ENCODE measurements at regions not wholly inside any gene's neighbourhood (a gene's known extent, or its start where the extent isn't known, plus 50 kb on each side); places are given as distances from the start of the nearest gene placed in this dataset.
A peak's percentile ranks its signal among the peaks of the same experiment; 100 is the strongest.

DNA sequence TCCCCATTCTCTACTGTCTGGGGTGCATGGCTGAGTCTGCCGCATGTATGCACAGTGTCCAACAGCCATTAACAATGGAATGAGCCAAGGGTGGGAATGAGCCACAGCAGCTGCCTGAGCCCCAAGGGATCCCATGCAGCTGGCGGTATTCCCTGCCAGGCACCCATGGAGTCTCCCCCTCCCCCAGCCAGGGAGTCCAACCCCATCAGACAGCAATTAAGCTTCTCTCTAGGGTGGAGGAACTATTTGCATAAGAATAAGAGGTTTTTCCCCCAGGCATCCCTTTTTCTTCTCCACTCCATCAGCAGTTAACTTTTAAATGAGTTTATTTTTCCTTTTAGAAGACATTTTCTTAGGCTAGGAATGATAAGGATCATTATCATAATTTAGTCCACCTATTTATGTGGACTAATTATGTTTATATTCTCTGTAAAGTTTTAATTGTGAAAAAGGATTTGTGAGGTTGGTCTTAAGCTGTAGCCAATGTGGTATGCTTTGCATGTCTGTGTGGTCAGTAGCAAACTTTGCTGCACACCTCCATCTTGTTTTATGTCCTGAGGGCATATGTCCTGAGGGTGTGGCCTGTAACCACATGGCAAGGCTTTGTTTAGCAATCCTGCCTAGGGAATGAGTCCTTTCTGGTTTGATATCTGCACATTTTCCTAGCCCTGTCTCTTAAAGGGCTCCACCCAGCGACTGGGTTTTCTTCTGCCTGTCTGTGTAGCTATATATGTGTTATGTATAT, 158.9 kb upstream of the OLIG3 start:
- H3K36me3 ChIP-seq (ENCODE audit: control insufficient read depth in 4 of 4, insufficient read depth in 3 of 4, low read depth in 1 of 4, low read length in 3 of 4): no peaks in the 10 kb centered on the region
- H3K27me3 ChIP-seq (ENCODE audit: control insufficient read depth in 4 of 4, insufficient read depth in 4 of 4, low read length in 3 of 4): no peaks in the 10 kb centered on the region
- peaks cover 0 to 4% (median 0%) of the 10 kb centered on the region in 4 donors for H3K4me1 ChIP-seq (ENCODE audit: control insufficient read depth in 4 of 4, insufficient read depth in 4 of 4, low read length in 3 of 4)
- H3K9ac ChIP-seq (ENCODE audit: low read depth in 1 of 2, low read length in 2 of 2): no peak overlapping the region
- WGBS: 96% methylated on average over 3 of the region's 3 CpGs
- DNase-seq (ENCODE audit: low spot score): no peak
- no peak overlapping the region for H3K27ac ChIP-seq (ENCODE audit: low read depth in 1 of 2, low read length in 2 of 2)
- peak overlapping the region in 2 of 3 donors; percentile 29 to 42 for H3K4me3 ChIP-seq (ENCODE audit: low read depth in 1 of 3, low read length in 3 of 3)
- peaks cover 5 to 27% (median 16%) of the 10 kb centered on the region in 4 donors for H3K9me3 ChIP-seq (ENCODE audit: control insufficient read depth in 4 of 4, low read length in 3 of 4)
- TF ChIP-seq YY1 (IDR thresholded peaks at IDR 0.05): no peak
- TF ChIP-seq, protein P1, sequence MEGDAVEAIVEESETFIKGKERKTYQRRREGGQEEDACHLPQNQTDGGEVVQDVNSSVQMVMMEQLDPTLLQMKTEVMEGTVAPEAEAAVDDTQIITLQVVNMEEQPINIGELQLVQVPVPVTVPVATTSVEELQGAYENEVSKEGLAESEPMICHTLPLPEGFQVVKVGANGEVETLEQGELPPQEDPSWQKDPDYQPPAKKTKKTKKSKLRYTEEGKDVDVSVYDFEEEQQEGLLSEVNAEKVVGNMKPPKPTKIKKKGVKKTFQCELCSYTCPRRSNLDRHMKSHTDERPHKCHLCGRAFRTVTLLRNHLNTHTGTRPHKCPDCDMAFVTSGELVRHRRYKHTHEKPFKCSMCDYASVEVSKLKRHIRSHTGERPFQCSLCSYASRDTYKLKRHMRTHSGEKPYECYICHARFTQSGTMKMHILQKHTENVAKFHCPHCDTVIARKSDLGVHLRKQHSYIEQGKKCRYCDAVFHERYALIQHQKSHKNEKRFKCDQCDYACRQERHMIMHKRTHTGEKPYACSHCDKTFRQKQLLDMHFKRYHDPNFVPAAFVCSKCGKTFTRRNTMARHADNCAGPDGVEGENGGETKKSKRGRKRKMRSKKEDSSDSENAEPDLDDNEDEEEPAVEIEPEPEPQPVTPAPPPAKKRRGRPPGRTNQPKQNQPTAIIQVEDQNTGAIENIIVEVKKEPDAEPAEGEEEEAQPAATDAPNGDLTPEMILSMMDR (IDR thresholded peaks at IDR 0.05; ENCODE audit: low read depth, low read length, missing input control): no peak

DNA sequence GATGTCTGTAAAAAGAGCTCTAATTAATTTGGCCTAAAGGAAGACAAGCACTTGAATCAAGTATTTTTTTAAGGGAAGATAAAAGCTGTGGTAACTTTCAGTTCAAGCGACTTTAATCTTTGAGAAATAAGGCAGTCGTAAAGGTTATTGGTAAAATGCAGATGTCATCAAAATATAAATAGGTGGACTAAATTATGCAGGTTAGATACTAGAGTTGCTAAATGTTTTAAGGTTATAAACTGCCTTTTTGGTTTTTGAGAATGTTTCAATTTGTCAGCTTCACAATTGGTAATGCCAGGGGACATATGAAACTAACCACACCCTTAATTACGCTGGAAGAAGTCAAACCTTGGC, 159.5 kb upstream of the OLIG3 start:
- H3K4me1 ChIP-seq (ENCODE audit: control insufficient read depth in 4 of 4, insufficient read depth in 4 of 4, low read length in 3 of 4): peaks cover 0 to 4% (median 0%) of the 10 kb centered on the region in 4 donors
- 96% methylated on average over 3 of the region's 3 CpGs for WGBS
- no peak overlapping the region for H3K4me3 ChIP-seq (ENCODE audit: low read depth in 1 of 3, low read length in 3 of 3)
- no peak overlapping the region for H3K9ac ChIP-seq (ENCODE audit: low read depth in 1 of 2, low read length in 2 of 2)
- no peaks in the 10 kb centered on the region for H3K36me3 ChIP-seq (ENCODE audit: control insufficient read depth in 4 of 4, insufficient read depth in 3 of 4, low read depth in 1 of 4, low read length in 3 of 4)
- TF ChIP-seq YY1 (IDR thresholded peaks at IDR 0.05) (no peak), FOXA1 (IDR thresholded peaks at IDR 0.05) (no peak), TAF1 (conservative IDR thresholded peaks at IDR 0.05) (no peak), HNF4A (conservative IDR thresholded peaks at IDR 0.05) (no peak), FOXA2 (IDR thresholded peaks at IDR 0.05) (no peak)
- TF ChIP-seq, protein P2, sequence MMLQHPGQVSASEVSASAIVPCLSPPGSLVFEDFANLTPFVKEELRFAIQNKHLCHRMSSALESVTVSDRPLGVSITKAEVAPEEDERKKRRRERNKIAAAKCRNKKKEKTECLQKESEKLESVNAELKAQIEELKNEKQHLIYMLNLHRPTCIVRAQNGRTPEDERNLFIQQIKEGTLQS (IDR thresholded peaks at IDR 0.05): no peak
- H3K27me3 ChIP-seq (ENCODE audit: control insufficient read depth in 4 of 4, insufficient read depth in 4 of 4, low read length in 3 of 4): no peaks in the 10 kb centered on the region
- no peak for DNase-seq (ENCODE audit: low spot score)
- no peak overlapping the region for H3K27ac ChIP-seq (ENCODE audit: low read depth in 1 of 2, low read length in 2 of 2)
- H3K9me3 ChIP-seq (ENCODE audit: control insufficient read depth in 4 of 4, low read length in 3 of 4): peaks cover 6 to 29% (median 18%) of the 10 kb centered on the region in 4 donors

DNA sequence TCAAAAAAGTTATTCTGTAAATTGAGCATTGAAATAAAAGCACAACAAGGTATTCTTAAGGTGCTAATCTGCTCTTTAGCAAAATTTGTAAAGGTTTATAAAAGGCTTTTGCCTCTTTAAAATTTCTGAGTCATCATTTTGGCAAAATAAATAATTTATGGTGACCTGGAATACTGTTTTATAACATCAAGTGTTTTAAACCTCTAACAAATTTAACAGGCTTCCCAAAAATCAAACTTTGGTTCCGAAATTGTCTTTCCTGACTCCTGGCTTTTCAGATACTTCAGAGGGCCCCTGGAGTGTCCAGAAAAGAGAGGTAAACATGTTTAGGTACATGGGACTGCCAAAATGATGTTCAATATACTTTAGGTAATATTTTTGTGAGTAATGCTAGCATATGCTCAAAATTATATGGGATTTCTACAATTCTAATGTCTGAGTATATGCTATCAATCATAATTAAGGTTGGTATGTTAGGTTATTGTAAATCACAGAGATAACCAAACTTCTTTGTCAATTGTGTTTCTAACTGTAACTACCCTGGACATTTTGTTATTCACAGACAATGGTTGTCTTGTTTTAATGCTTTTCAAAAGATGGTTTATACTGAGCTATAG, 160.3 kb upstream of the OLIG3 start:
- peaks cover 6 to 29% (median 18%) of the 10 kb centered on the region in 4 donors for H3K9me3 ChIP-seq (ENCODE audit: control insufficient read depth in 4 of 4, low read length in 3 of 4)
- no peak overlapping the region for H3K4me3 ChIP-seq (ENCODE audit: low read depth in 1 of 3, low read length in 3 of 3)
- H3K9ac ChIP-seq (ENCODE audit: low read depth in 1 of 2, low read length in 2 of 2): no peak overlapping the region
- no peaks in the 10 kb centered on the region for H3K27me3 ChIP-seq (ENCODE audit: control insufficient read depth in 4 of 4, insufficient read depth in 4 of 4, low read length in 3 of 4)
- 62% methylated on average over 1 of the region's 1 CpG for WGBS
- peaks cover 0 to 4% (median 0%) of the 10 kb centered on the region in 4 donors for H3K4me1 ChIP-seq (ENCODE audit: control insufficient read depth in 4 of 4, insufficient read depth in 4 of 4, low read length in 3 of 4)
- H3K27ac ChIP-seq (ENCODE audit: low read depth in 1 of 2, low read length in 2 of 2): no peak overlapping the region
- no peaks in the 10 kb centered on the region for H3K36me3 ChIP-seq (ENCODE audit: control insufficient read depth in 4 of 4, insufficient read depth in 3 of 4, low read depth in 1 of 4, low read length in 3 of 4)
- no peak for DNase-seq (ENCODE audit: low spot score)
- TF ChIP-seq TAF1 (conservative IDR thresholded peaks at IDR 0.05) (no peak), RXRA (IDR thresholded peaks at IDR 0.05) (no peak), FOXA1 (IDR thresholded peaks at IDR 0.05) (no peak), SP1 (IDR thresholded peaks at IDR 0.05) (no peak), FOXA2 (IDR thresholded peaks at IDR 0.05) (no peak), EGR1 (IDR thresholded peaks at IDR 0.05; ENCODE audit: low read depth in 2 of 2) (no peak), YY1 (IDR thresholded peaks at IDR 0.05) (no peak)
- TF ChIP-seq, protein P3, sequence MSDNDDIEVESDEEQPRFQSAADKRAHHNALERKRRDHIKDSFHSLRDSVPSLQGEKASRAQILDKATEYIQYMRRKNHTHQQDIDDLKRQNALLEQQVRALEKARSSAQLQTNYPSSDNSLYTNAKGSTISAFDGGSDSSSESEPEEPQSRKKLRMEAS (IDR thresholded peaks at IDR 0.05): no peak
- TF ChIP-seq, protein P4, sequence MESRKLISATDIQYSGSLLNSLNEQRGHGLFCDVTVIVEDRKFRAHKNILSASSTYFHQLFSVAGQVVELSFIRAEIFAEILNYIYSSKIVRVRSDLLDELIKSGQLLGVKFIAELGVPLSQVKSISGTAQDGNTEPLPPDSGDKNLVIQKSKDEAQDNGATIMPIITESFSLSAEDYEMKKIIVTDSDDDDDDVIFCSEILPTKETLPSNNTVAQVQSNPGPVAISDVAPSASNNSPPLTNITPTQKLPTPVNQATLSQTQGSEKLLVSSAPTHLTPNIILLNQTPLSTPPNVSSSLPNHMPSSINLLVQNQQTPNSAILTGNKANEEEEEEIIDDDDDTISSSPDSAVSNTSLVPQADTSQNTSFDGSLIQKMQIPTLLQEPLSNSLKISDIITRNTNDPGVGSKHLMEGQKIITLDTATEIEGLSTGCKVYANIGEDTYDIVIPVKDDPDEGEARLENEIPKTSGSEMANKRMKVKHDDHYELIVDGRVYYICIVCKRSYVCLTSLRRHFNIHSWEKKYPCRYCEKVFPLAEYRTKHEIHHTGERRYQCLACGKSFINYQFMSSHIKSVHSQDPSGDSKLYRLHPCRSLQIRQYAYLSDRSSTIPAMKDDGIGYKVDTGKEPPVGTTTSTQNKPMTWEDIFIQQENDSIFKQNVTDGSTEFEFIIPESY (IDR thresholded peaks at IDR 0.05): no peak
- TF ChIP-seq, protein P2 (IDR thresholded peaks at IDR 0.05): no peak
